Activated T-cell treated with anti-CD3 and anti-CD28 coated beads, Interleukin-2, amount 50 U/mL, for 4 hours (primary cell): ENCODE measurements at regions not wholly inside any gene's neighbourhood (a gene's known extent, or its start where the extent isn't known, plus 50 kb on each side); places are given as distances from the start of the nearest gene placed in this dataset.
"Not testable (repeated sequence)": the region's sequence is repeated elsewhere in the genome, so short reads cannot be mapped to it uniquely, and the experiment has no call there.

Experiments used
- ATAC-seq, 2 donors: fragments of 200-7000 bp; cut with Tn5 transposase; one replicate each; pipeline ENCODE4 v1.10.0; 2021
- DNase-seq: peaks from one replicate; pipeline ENCODE4 v3.0.0-alpha.2; 2020
- H3K27me3 Mint-ChIP-seq: one replicate; pipeline ENCODE4 v1.8.0; 2021; ENCODE audit warnings: low read depth, mixed read lengths
- H3K36me3 Mint-ChIP-seq: one replicate; pipeline ENCODE4 v1.8.0; 2022; ENCODE audit warnings: mixed read lengths; ENCODE audit not compliant: insufficient read depth
- H3K4me1 Mint-ChIP-seq: one replicate; pipeline ENCODE4 v1.8.0; 2021; ENCODE audit warnings: low read depth, mixed read lengths
- H3K4me3 Mint-ChIP-seq: one replicate; pipeline ENCODE4 v1.8.0; 2021; ENCODE audit warnings: mild to moderate bottlenecking, moderate library complexity, mixed read lengths
- H3K9me3 Mint-ChIP-seq: one replicate; pipeline ENCODE4 v1.8.0; 2021; ENCODE audit warnings: mixed read lengths

- Mint-ChIP-seq H3K27me3 (no peaks in the 10 kb centered on the region), H3K36me3 (no peaks in the 10 kb centered on the region), H3K4me1 (no peaks in the 10 kb centered on the region), H3K9me3 (peaks cover 13% of the 10 kb centered on the region), H3K4me3 (no peak overlapping the region)
- DNase-seq: no peak
- ATAC-seq: no peak
Observed at GRCh38 chr5:124111886-124112285, 599.9 kb downstream of the CSNK1G3 start.

- Mint-ChIP-seq H3K4me1 (no peaks in the 10 kb centered on the region), H3K27me3 (no peaks in the 10 kb centered on the region), H3K9me3 (peaks cover 15% of the 10 kb centered on the region), H3K4me3 (no peak overlapping the region), H3K36me3 (no peaks in the 10 kb centered on the region)
- ATAC-seq (no peak), DNase-seq (no peak)
Observed at GRCh38 chr5:124110942-124111341, 599.0 kb downstream of the CSNK1G3 start.

GRCh38 chr5:124105326-124105725 lies 593.3 kb downstream of the CSNK1G3 start:
- ATAC-seq: no peak
- Mint-ChIP-seq H3K27me3 (no peaks in the 10 kb centered on the region), H3K4me1 (no peaks in the 10 kb centered on the region), H3K9me3 (peaks cover 19% of the 10 kb centered on the region), H3K4me3 (no peak overlapping the region), H3K36me3 (no peaks in the 10 kb centered on the region)
- no peak for DNase-seq

- no peak for DNase-seq
- Mint-ChIP-seq H3K9me3 (peaks cover 19% of the 10 kb centered on the region), H3K4me1 (no peaks in the 10 kb centered on the region), H3K27me3 (no peaks in the 10 kb centered on the region), H3K4me3 (no peak overlapping the region), H3K36me3 (no peaks in the 10 kb centered on the region)
- no peak for ATAC-seq
Observed at GRCh38 chr5:124104821-124105220, 592.8 kb downstream of the CSNK1G3 start.

GRCh38 chr5:124104344-124104743 lies 592.4 kb downstream of the CSNK1G3 start:
- H3K9me3 Mint-ChIP-seq: peaks cover 19% of the 10 kb centered on the region
- ATAC-seq: no peak
- no peak for DNase-seq
- H3K27me3 Mint-ChIP-seq: no peaks in the 10 kb centered on the region
- H3K36me3 Mint-ChIP-seq: no peaks in the 10 kb centered on the region
- no peaks in the 10 kb centered on the region for H3K4me1 Mint-ChIP-seq
- H3K4me3 Mint-ChIP-seq: no peak overlapping the region

GRCh38 chr5:124103671-124104070 lies 591.7 kb downstream of the CSNK1G3 start:
- Mint-ChIP-seq H3K9me3 (peaks cover 19% of the 10 kb centered on the region), H3K4me3 (no peak overlapping the region), H3K4me1 (no peaks in the 10 kb centered on the region), H3K36me3 (no peaks in the 10 kb centered on the region), H3K27me3 (no peaks in the 10 kb centered on the region)
- DNase-seq (no peak), ATAC-seq (no peak)

GRCh38 chr5:124103056-124103455 lies 591.1 kb downstream of the CSNK1G3 start:
- not testable (repeated sequence) for ATAC-seq, H3K4me3 Mint-ChIP-seq, H3K27me3 Mint-ChIP-seq, H3K36me3 Mint-ChIP-seq, H3K4me1 Mint-ChIP-seq, DNase-seq
- H3K9me3 Mint-ChIP-seq: peaks cover 14% of the 10 kb centered on the region

- no peaks in the 10 kb centered on the region for H3K27me3 Mint-ChIP-seq
- no peaks in the 10 kb centered on the region for H3K36me3 Mint-ChIP-seq
- no peaks in the 10 kb centered on the region for H3K4me1 Mint-ChIP-seq
- H3K9me3 Mint-ChIP-seq: peaks cover 13% of the 10 kb centered on the region
- ATAC-seq (no peak), DNase-seq (no peak)
- no peak overlapping the region for H3K4me3 Mint-ChIP-seq
Observed at GRCh38 chr5:124102486-124102885, 590.5 kb downstream of the CSNK1G3 start.

GRCh38 chr5:124093658-124094057 lies 581.7 kb downstream of the CSNK1G3 start:
- ATAC-seq: no peak
- Mint-ChIP-seq H3K4me3 (no peak overlapping the region), H3K9me3 (peaks cover 14% of the 10 kb centered on the region)

GRCh38 chr5:124090115-124090514 lies 578.1 kb downstream of the CSNK1G3 start:
- no peak overlapping the region for H3K4me3 Mint-ChIP-seq
- H3K4me1 Mint-ChIP-seq: no peaks in the 10 kb centered on the region
- no peak for ATAC-seq
- no peaks in the 10 kb centered on the region for H3K27me3 Mint-ChIP-seq
- no peak for DNase-seq
- H3K9me3 Mint-ChIP-seq: peaks cover 16% of the 10 kb centered on the region
- H3K36me3 Mint-ChIP-seq: no peaks in the 10 kb centered on the region

More at GRCh38 chr5:124093658-124094057, 581.7 kb downstream of the CSNK1G3 start:
- Mint-ChIP-seq H3K4me1 (no peaks in the 10 kb centered on the region), H3K27me3 (no peaks in the 10 kb centered on the region), H3K36me3 (no peaks in the 10 kb centered on the region)
- no peak for DNase-seq

- Mint-ChIP-seq H3K4me1 (no peaks in the 10 kb centered on the region), H3K4me3 (no peak overlapping the region), H3K27me3 (no peaks in the 10 kb centered on the region), H3K9me3 (peaks cover 14% of the 10 kb centered on the region), H3K36me3 (no peaks in the 10 kb centered on the region)
- DNase-seq (no peak), ATAC-seq (no peak)
Observed at GRCh38 chr5:124089578-124089977, 577.6 kb downstream of the CSNK1G3 start.

GRCh38 chr5:124088289-124089032 lies 576.5 kb downstream of the CSNK1G3 start:
- Mint-ChIP-seq H3K27me3 (no peaks in the 10 kb centered on the region), H3K9me3 (peaks cover 21% of the 10 kb centered on the region), H3K4me3 (no peak overlapping the region), H3K4me1 (no peaks in the 10 kb centered on the region), H3K36me3 (no peaks in the 10 kb centered on the region)
- DNase-seq: no peak
- no peak for ATAC-seq

GRCh38 chr5:124087752-124088151 lies 575.8 kb downstream of the CSNK1G3 start:
- no peak for DNase-seq
- Mint-ChIP-seq H3K36me3 (no peaks in the 10 kb centered on the region), H3K27me3 (no peaks in the 10 kb centered on the region), H3K4me1 (no peaks in the 10 kb centered on the region), H3K9me3 (peaks cover 20% of the 10 kb centered on the region), H3K4me3 (no peak overlapping the region)
- no peak for ATAC-seq

GRCh38 chr5:124080256-124080655 lies 568.3 kb downstream of the CSNK1G3 start:
- Mint-ChIP-seq H3K36me3 (no peaks in the 10 kb centered on the region), H3K9me3 (peaks cover 22% of the 10 kb centered on the region), H3K4me1 (no peaks in the 10 kb centered on the region), H3K4me3 (no peak overlapping the region), H3K27me3 (no peaks in the 10 kb centered on the region)
- ATAC-seq (no peak), DNase-seq (no peak)

- H3K36me3 Mint-ChIP-seq: no peaks in the 10 kb centered on the region
- no peaks in the 10 kb centered on the region for H3K27me3 Mint-ChIP-seq
- H3K9me3 Mint-ChIP-seq: peaks cover 22% of the 10 kb centered on the region
- DNase-seq (no peak), ATAC-seq (no peak)
- no peaks in the 10 kb centered on the region for H3K4me1 Mint-ChIP-seq
- no peak overlapping the region for H3K4me3 Mint-ChIP-seq
Observed at GRCh38 chr5:124079062-124079461, 567.1 kb downstream of the CSNK1G3 start.
